ENCODE measurements at regions not wholly inside any gene's neighbourhood (a gene's known extent, or its start where the extent isn't known, plus 50 kb on each side); places are given as distances from the start of the nearest gene placed in this dataset.

DNA sequence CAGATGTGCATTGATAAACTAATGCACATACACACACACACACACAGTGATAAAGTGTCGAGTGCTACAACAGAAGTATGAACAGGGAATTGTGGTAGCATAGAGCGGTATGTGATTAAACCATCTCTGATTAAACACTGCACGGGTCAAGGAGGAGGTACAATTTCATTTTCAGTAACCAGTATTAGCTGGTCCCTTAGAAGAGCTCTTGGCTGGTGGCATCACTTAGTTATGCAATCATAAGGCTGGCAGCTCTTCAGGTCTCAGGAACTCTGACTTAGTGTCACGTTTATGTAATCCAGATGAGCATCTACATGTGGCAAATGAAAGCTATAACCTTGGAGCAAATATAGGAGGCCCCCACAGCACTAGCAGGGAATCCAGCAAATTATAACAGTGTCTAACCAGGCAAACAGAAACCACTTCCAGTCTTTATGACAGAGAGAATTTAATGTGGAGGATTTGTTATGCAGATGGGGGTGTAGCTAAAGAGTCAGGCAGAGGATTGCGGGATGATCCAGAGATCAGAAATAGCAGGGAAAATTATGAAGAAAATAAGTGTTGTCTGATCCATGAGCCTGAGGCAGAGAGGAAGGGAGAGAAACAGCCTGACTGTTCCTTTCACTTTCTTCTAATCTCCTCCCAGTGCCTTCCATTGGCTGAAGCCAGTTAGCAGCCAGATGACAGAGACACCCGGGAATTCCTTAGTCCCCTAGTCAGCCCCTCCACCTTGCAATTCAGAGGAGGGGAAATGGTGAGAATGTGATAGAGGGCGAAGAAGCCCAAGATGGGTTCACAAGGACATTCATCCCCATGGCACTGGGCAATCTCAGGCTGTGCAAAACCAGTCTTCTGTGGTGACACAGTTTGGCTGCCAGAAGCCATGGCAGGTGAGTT, 533.1 kb upstream of the TENM4 start:
- FAIRE-seq = no peak
- no peak overlapping the region for H2AFZ ChIP-seq (ENCODE audit: low read length)
- BruUV-seq (replicated peaks) = no TSS peak
- H3K27me3 ChIP-seq (ENCODE audit: control insufficient read depth in 1 of 2, insufficient read depth in 2 of 2, low read length in 2 of 2) = no peaks in the 10 kb centered on the region
- POLR2A ChIA-PET = no interaction called here
- H3K9me3 ChIP-seq (ENCODE audit: low read length) = no peaks in the 10 kb centered on the region
- intact Hi-C loops (cut with micrococcal nuclease; ENCODE audit: unreplicated experiment) (no loop called here), in situ Hi-C loops (cut with HindIII; ENCODE audit: extremely low pct_ligation_motif_present, low pct_unique_long_range_greater_than_20kb) (no loop called here)
- no peak overlapping the region for H3K4me3 ChIP-seq (replicated peaks in 1 of 3; ENCODE audit: insufficient read depth in 1 of 3, low read depth in 2 of 3, low read length in 3 of 3)
- no peaks in the 10 kb centered on the region for H3K36me3 ChIP-seq (replicated peaks in 1 of 2; ENCODE audit: control insufficient read depth in 1 of 2, insufficient read depth in 2 of 2, low read length in 2 of 2)
- no peak for DNase-seq (ENCODE audit: low spot score)
- no peaks in the 10 kb centered on the region for H4K20me1 ChIP-seq (ENCODE audit: insufficient read depth, low read length)
- no peak overlapping the region for H3K9ac ChIP-seq (ENCODE audit: insufficient read depth, low read depth, low read length)
- WGBS (ENCODE audit: low lambda C conversion rate) = 0% methylated on average over 7 of the region's 7 CpGs
- CTCF ChIA-PET (ENCODE audit: low intra/inter-chr PET ratio, low total read pairs) = no interaction called here
- H3K4me1 ChIP-seq (ENCODE audit: insufficient read depth, low read length) = no peaks in the 10 kb centered on the region
- TF ChIP-seq, protein P1, sequence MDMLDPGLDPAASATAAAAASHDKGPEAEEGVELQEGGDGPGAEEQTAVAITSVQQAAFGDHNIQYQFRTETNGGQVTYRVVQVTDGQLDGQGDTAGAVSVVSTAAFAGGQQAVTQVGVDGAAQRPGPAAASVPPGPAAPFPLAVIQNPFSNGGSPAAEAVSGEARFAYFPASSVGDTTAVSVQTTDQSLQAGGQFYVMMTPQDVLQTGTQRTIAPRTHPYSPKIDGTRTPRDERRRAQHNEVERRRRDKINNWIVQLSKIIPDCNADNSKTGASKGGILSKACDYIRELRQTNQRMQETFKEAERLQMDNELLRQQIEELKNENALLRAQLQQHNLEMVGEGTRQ (IDR thresholded peaks at IDR 0.05; ENCODE audit: low read depth, low read length) = no peak
- TF ChIP-seq, protein P1 (CRISPR knock-in tag; IDR thresholded peaks at IDR 0.05; ENCODE audit: borderline replicate concordance) = no peak
- TF ChIP-seq ZNF383 (CRISPR knock-in tag; IDR thresholded peaks at IDR 0.05; ENCODE audit: borderline replicate concordance) = no peak
- TF ChIP-seq, protein P2, sequence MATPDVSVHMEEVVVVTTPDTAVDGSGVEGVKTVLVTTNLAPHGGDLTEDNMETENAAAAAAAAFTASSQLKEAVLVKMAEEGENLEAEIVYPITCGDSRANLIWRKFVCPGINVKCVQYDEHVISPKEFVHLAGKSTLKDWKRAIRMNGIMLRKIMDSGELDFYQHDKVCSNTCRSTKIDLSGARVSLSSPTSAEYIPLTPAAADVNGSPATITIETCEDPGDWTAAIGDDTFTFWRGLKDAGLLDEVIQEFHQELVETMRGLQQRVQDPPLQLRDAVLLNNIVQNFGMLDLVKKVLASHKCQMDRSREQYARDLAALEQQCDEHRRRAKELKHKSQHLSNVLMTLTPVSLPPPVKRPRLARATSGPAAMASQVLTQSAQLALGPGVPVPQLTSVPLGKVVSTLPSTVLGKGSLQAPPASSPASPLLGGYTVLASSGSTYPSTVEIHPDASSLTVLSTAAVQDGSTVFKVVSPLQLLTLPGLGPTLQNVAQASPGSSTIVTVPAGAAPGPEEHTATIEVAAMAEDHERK (CRISPR knock-in tag; IDR thresholded peaks at IDR 0.05; ENCODE audit: low read depth) = no peak
- no peak for TF ChIP-seq EZH2 (conservative IDR thresholded peaks at IDR 0.05; ENCODE audit: low read depth, low read length)
- TF ChIP-seq KLF15 (CRISPR knock-in tag; IDR thresholded peaks at IDR 0.05; ENCODE audit: borderline replicate concordance) = no peak
- TF ChIP-seq SMYD3 (CRISPR knock-in tag; IDR thresholded peaks at IDR 0.05) = no peak
- no peak for TF ChIP-seq MEF2D (CRISPR knock-in tag; IDR thresholded peaks at IDR 0.05)
- TF ChIP-seq NR2C2 (CRISPR knock-in tag; IDR thresholded peaks at IDR 0.05; ENCODE audit: borderline replicate concordance) = no peak
- no peak for TF ChIP-seq ZNF557 (CRISPR knock-in tag; IDR thresholded peaks at IDR 0.05)
- no peak for TF ChIP-seq ZNF562 (CRISPR knock-in tag; IDR thresholded peaks at IDR 0.05; ENCODE audit: borderline replicate concordance)
- TF ChIP-seq ZNF17 (CRISPR knock-in tag; IDR thresholded peaks at IDR 0.05) = no peak
- no peak for TF ChIP-seq ZNF747 (CRISPR knock-in tag; IDR thresholded peaks at IDR 0.05; ENCODE audit: borderline replicate concordance)
- TF ChIP-seq, protein P3, sequence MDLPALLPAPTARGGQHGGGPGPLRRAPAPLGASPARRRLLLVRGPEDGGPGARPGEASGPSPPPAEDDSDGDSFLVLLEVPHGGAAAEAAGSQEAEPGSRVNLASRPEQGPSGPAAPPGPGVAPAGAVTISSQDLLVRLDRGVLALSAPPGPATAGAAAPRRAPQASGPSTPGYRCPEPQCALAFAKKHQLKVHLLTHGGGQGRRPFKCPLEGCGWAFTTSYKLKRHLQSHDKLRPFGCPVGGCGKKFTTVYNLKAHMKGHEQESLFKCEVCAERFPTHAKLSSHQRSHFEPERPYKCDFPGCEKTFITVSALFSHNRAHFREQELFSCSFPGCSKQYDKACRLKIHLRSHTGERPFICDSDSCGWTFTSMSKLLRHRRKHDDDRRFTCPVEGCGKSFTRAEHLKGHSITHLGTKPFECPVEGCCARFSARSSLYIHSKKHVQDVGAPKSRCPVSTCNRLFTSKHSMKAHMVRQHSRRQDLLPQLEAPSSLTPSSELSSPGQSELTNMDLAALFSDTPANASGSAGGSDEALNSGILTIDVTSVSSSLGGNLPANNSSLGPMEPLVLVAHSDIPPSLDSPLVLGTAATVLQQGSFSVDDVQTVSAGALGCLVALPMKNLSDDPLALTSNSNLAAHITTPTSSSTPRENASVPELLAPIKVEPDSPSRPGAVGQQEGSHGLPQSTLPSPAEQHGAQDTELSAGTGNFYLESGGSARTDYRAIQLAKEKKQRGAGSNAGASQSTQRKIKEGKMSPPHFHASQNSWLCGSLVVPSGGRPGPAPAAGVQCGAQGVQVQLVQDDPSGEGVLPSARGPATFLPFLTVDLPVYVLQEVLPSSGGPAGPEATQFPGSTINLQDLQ (CRISPR knock-in tag; IDR thresholded peaks at IDR 0.05) = no peak
- TF ChIP-seq ZNF329 (CRISPR knock-in tag; IDR thresholded peaks at IDR 0.05; ENCODE audit: low read depth) = no peak
- no peak for TF ChIP-seq KDM5B (CRISPR knock-in tag; IDR thresholded peaks at IDR 0.05; ENCODE audit: borderline replicate concordance)
- no peak for TF ChIP-seq ZNF552 (CRISPR knock-in tag; IDR thresholded peaks at IDR 0.05; ENCODE audit: borderline replicate concordance)
- ATAC-seq = no peak
- H3K4me2 ChIP-seq (ENCODE audit: low read depth, low read length) = no peak overlapping the region
- no peak overlapping the region for H3K27ac ChIP-seq (ENCODE audit: extremely low read length, insufficient read depth, low read length)
- H3K79me2 ChIP-seq (ENCODE audit: insufficient read depth, low read length) = no peaks in the 10 kb centered on the region
